ENCODE measurements at regions not wholly inside any gene's neighbourhood (a gene's known extent, or its start where the extent isn't known, plus 50 kb on each side); places are given as distances from the start of the nearest gene placed in this dataset.

DNA sequence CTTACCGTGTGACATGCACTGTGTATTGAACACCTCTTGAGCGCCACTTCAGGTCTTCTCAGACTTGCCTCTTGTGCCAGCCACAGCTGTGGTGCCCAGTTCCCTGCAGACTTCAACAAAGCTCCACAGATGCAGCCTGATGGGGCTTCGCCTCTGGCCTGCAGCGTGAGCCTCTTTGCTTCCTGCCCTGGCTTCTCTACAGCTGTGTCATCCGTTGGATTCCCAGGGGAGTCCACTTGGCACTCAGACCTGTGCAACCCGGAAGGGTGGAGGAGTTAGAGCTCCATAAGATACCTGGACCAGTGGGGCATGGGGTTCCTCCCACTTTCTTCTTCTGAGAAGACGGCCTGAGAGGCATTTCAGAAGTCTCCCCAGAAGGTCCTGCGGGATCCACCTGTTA is 57.7 kb upstream of the BNIP2 start:
- no peaks in the 10 kb centered on the region for H3K79me2 ChIP-seq (ENCODE audit: control insufficient read depth, insufficient read depth, low read length)
- no peak overlapping the region for H3K9ac ChIP-seq (ENCODE audit: insufficient read depth, low read length)
- DNase-seq (ENCODE audit: low read depth in 2 of 2), result no peak
- H2AFZ ChIP-seq (ENCODE audit: low read length), result no peak overlapping the region
- H3K4me2 ChIP-seq (ENCODE audit: extremely low read depth, insufficient read depth, low read length), result no peak overlapping the region
- no peaks in the 10 kb centered on the region for H4K20me1 ChIP-seq (ENCODE audit: control insufficient read depth, extremely low read depth, insufficient read depth, low read length)
- no peaks in the 10 kb centered on the region for H3K4me1 ChIP-seq (ENCODE audit: control insufficient read depth, extremely low read depth, insufficient read depth, low read length)
- no peaks in the 10 kb centered on the region for H3K27me3 ChIP-seq (ENCODE audit: control insufficient read depth, insufficient read depth, low read length)
- H3K9me3 ChIP-seq (ENCODE audit: control insufficient read depth, insufficient read depth, low read depth, low read length), result no peaks in the 10 kb centered on the region
- no peak overlapping the region for H3K4me3 ChIP-seq (replicated peaks in 1 of 4; ENCODE audit: control extremely low read depth in 1 of 4, insufficient read depth in 1 of 4, low read depth in 3 of 4, low read length in 4 of 4)
- H3K36me3 ChIP-seq (ENCODE audit: control insufficient read depth, insufficient read depth, low read length), result no peaks in the 10 kb centered on the region
- H3K27ac ChIP-seq (ENCODE audit: insufficient read depth, low read length), result no peak overlapping the region
- no peak for TF ChIP-seq EZH2 (IDR thresholded peaks at IDR 0.05; ENCODE audit: low read length, missing control alignments)
- TF ChIP-seq, protein P1, sequence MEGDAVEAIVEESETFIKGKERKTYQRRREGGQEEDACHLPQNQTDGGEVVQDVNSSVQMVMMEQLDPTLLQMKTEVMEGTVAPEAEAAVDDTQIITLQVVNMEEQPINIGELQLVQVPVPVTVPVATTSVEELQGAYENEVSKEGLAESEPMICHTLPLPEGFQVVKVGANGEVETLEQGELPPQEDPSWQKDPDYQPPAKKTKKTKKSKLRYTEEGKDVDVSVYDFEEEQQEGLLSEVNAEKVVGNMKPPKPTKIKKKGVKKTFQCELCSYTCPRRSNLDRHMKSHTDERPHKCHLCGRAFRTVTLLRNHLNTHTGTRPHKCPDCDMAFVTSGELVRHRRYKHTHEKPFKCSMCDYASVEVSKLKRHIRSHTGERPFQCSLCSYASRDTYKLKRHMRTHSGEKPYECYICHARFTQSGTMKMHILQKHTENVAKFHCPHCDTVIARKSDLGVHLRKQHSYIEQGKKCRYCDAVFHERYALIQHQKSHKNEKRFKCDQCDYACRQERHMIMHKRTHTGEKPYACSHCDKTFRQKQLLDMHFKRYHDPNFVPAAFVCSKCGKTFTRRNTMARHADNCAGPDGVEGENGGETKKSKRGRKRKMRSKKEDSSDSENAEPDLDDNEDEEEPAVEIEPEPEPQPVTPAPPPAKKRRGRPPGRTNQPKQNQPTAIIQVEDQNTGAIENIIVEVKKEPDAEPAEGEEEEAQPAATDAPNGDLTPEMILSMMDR (conservative IDR thresholded peaks at IDR 0.05 in 1 of 2, IDR thresholded peaks at IDR 0.05 in 1 of 2; ENCODE audit: low read depth in 1 of 2, low read length in 2 of 2), result no peak

DNA sequence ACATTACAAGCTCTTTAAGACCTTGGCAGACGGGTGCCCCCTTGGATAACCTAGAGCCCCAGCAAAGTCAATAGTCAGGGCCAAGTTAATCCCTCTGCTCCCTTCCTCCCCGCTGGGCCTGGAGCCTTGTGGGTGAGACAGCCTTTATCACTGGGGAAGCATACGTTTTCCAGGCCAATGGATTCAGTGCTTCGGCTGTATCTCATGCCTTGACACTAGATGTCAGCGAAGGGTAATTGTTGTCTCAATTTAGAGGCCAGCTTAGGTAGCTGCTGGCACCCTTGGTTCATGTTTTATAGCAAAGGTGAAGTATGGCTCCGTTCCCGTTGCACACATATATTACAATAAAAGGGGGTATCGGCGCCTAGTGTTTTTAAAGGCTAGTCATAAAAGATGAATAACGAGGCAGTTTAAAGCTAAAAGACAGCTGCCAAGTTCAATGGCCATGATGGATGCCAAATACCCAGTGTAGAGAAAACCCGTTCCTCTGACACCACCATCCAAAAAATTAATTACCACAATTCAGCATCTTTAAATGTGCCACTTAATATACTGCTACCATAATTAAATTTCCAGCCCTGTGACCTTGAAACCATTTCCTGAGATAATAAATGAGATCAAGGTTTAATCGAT is 52.3 kb upstream of the BNIP2 start:
- DNase-seq (ENCODE audit: low read depth in 2 of 2), result peak; percentile 6 to 14
- H3K9ac ChIP-seq (ENCODE audit: insufficient read depth, low read length), result no peak overlapping the region

DNA sequence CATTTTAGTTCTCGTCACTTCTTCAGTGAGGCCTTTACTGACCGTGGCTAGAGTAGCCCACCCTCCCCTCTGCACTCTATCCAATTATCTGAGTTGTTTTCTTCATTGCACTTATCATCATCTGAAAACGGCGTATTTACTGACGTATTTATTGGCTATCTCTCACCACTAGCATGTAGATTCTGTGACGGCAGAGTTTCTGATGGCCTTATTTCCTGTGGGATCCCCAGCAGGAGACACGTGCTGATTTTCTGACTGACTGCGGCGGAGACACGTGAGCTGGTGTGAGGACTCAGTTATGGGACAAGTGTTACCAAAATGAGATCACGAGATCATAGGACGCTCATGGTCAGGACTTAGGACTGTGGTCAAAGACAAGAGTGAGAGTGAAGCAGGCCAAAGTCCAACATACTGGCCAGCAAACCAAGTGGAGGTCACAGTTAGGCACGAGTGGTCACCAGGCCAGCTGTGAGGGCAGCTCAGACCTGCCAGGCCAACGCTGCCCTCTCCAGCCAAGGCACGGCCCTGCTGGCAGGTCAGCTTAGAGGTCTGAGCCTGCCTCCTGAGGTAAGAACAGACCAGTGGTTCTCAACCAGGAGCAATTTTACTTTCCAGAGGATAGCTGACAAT is 50.6 kb upstream of the BNIP2 start:
- Histone ChIP-seq H4K20me1 (ENCODE audit: control insufficient read depth, extremely low read depth, insufficient read depth, low read length) (no peaks in the 10 kb centered on the region), H3K79me2 (ENCODE audit: control insufficient read depth, insufficient read depth, low read length) (no peaks in the 10 kb centered on the region)
- no peak for DNase-seq (ENCODE audit: low read depth in 2 of 2)

More for the DNA sequence above, 52.3 kb upstream of the BNIP2 start:
- Histone ChIP-seq H3K27ac (ENCODE audit: insufficient read depth, low read length) (no peak overlapping the region), H3K4me3 (replicated peaks in 1 of 4; ENCODE audit: control extremely low read depth in 1 of 4, insufficient read depth in 1 of 4, low read depth in 3 of 4, low read length in 4 of 4) (no peak overlapping the region), H4K20me1 (ENCODE audit: control insufficient read depth, extremely low read depth, insufficient read depth, low read length) (no peaks in the 10 kb centered on the region), H2AFZ (ENCODE audit: low read length) (no peak overlapping the region), H3K36me3 (ENCODE audit: control insufficient read depth, insufficient read depth, low read length) (no peaks in the 10 kb centered on the region), H3K79me2 (ENCODE audit: control insufficient read depth, insufficient read depth, low read length) (no peaks in the 10 kb centered on the region), H3K27me3 (ENCODE audit: control insufficient read depth, insufficient read depth, low read length) (no peaks in the 10 kb centered on the region), H3K4me2 (ENCODE audit: extremely low read depth, insufficient read depth, low read length) (no peak overlapping the region), H3K4me1 (ENCODE audit: control insufficient read depth, extremely low read depth, insufficient read depth, low read length) (no peaks in the 10 kb centered on the region), H3K9me3 (ENCODE audit: control insufficient read depth, insufficient read depth, low read depth, low read length) (no peaks in the 10 kb centered on the region)
- TF ChIP-seq, protein P1 (conservative IDR thresholded peaks at IDR 0.05 in 1 of 2, IDR thresholded peaks at IDR 0.05 in 1 of 2; ENCODE audit: low read depth in 1 of 2, low read length in 2 of 2), result peak in 1 of 2 donors; percentile 13
- TF ChIP-seq EZH2 (IDR thresholded peaks at IDR 0.05; ENCODE audit: low read length, missing control alignments), result no peak

More for the DNA sequence above, 50.6 kb upstream of the BNIP2 start:
- Histone ChIP-seq H3K4me1 (ENCODE audit: control insufficient read depth, extremely low read depth, insufficient read depth, low read length) (no peaks in the 10 kb centered on the region), H2AFZ (ENCODE audit: low read length) (no peak overlapping the region), H3K27me3 (ENCODE audit: control insufficient read depth, insufficient read depth, low read length) (no peaks in the 10 kb centered on the region), H3K9me3 (ENCODE audit: control insufficient read depth, insufficient read depth, low read depth, low read length) (no peaks in the 10 kb centered on the region), H3K4me2 (ENCODE audit: extremely low read depth, insufficient read depth, low read length) (no peak overlapping the region), H3K9ac (ENCODE audit: insufficient read depth, low read length) (no peak overlapping the region), H3K36me3 (ENCODE audit: control insufficient read depth, insufficient read depth, low read length) (no peaks in the 10 kb centered on the region), H3K27ac (ENCODE audit: insufficient read depth, low read length) (no peak overlapping the region), H3K4me3 (replicated peaks in 1 of 4; ENCODE audit: control extremely low read depth in 1 of 4, insufficient read depth in 1 of 4, low read depth in 3 of 4, low read length in 4 of 4) (no peak overlapping the region)
- TF ChIP-seq EZH2 (IDR thresholded peaks at IDR 0.05; ENCODE audit: low read length, missing control alignments), result no peak
- TF ChIP-seq, protein P1 (conservative IDR thresholded peaks at IDR 0.05 in 1 of 2, IDR thresholded peaks at IDR 0.05 in 1 of 2; ENCODE audit: low read depth in 1 of 2, low read length in 2 of 2), result no peak

Measured in fibroblast of lung (primary cell).